ENCODE measurements at regions not wholly inside any gene's neighbourhood (a gene's known extent, or its start where the extent isn't known, plus 50 kb on each side); places are given as distances from the start of the nearest gene placed in this dataset.

DNA sequence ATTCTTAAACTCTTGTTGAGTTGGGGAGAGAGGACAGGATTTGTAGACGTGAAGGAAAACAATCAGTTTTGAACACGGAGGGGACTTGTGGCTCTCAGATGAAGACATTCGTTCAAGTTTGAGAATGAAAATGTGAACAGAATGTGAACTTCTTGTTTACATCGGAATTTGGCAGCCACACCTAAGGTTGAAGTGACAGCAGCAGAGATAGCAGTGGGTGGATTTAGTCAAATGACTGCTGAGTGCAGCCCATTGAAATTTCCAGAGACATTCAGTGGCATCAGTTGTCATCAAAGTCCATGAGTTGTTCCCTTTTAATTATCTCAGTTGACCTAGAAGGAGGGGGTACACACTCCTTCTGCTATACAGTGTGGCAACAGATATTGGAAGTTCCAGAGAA, 280.0 kb downstream of the SEMA3D start (continued):
- TF ChIP-seq, protein P1, sequence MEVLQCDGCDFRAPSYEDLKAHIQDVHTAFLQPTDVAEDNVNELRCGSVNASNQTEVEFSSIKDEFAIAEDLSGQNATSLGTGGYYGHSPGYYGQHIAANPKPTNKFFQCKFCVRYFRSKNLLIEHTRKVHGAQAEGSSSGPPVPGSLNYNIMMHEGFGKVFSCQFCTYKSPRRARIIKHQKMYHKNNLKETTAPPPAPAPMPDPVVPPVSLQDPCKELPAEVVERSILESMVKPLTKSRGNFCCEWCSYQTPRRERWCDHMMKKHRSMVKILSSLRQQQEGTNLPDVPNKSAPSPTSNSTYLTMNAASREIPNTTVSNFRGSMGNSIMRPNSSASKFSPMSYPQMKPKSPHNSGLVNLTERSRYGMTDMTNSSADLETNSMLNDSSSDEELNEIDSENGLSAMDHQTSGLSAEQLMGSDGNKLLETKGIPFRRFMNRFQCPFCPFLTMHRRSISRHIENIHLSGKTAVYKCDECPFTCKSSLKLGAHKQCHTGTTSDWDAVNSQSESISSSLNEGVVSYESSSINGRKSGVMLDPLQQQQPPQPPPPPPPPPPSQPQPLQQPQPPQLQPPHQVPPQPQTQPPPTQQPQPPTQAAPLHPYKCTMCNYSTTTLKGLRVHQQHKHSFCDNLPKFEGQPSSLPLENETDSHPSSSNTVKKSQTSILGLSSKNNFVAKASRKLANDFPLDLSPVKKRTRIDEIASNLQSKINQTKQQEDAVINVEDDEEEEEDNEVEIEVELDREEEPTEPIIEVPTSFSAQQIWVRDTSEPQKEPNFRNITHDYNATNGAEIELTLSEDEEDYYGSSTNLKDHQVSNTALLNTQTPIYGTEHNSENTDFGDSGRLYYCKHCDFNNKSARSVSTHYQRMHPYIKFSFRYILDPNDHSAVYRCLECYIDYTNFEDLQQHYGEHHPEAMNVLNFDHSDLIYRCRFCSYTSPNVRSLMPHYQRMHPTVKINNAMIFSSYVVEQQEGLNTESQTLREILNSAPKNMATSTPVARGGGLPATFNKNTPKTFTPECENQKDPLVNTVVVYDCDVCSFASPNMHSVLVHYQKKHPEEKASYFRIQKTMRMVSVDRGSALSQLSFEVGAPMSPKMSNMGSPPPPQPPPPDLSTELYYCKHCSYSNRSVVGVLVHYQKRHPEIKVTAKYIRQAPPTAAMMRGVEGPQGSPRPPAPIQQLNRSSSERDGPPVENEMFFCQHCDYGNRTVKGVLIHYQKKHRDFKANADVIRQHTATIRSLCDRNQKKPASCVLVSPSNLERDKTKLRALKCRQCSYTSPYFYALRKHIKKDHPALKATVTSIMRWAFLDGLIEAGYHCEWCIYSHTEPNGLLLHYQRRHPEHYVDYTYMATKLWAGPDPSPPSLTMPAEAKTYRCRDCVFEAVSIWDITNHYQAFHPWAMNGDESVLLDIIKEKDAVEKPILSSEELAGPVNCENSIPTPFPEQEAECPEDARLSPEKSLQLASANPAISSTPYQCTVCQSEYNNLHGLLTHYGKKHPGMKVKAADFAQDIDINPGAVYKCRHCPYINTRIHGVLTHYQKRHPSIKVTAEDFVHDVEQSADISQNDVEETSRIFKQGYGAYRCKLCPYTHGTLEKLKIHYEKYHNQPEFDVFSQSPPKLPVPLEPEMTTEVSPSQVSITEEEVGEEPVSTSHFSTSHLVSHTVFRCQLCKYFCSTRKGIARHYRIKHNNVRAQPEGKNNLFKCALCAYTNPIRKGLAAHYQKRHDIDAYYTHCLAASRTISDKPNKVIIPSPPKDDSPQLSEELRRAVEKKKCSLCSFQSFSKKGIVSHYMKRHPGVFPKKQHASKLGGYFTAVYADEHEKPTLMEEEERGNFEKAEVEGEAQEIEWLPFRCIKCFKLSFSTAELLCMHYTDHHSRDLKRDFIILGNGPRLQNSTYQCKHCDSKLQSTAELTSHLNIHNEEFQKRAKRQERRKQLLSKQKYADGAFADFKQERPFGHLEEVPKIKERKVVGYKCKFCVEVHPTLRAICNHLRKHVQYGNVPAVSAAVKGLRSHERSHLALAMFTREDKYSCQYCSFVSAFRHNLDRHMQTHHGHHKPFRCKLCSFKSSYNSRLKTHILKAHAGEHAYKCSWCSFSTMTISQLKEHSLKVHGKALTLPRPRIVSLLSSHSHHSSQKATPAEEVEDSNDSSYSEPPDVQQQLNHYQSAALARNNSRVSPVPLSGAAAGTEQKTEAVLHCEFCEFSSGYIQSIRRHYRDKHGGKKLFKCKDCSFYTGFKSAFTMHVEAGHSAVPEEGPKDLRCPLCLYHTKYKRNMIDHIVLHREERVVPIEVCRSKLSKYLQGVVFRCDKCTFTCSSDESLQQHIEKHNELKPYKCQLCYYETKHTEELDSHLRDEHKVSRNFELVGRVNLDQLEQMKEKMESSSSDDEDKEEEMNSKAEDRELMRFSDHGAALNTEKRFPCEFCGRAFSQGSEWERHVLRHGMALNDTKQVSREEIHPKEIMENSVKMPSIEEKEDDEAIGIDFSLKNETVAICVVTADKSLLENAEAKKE (CRISPR knock-in tag; IDR thresholded peaks at IDR 0.05) = no peak
- no peak for TF ChIP-seq STAT1 (IDR thresholded peaks at IDR 0.05; ENCODE audit: unreplicated experiment)

GRCh38 chr7:84904561-84904960, 282.3 kb downstream of the SEMA3D start:
- H3K36me3 ChIP-seq (ENCODE audit: insufficient read depth) = no peaks in the 10 kb centered on the region
- no peaks in the 10 kb centered on the region for H3K4me1 Mint-ChIP-seq
- H3K79me2 ChIP-seq (replicated peaks; ENCODE audit: insufficient read depth) = no peaks in the 10 kb centered on the region
- H3K4me2 ChIP-seq = no peak overlapping the region
- DNase-seq (ENCODE audit: low spot score) (no peak), ATAC-seq (no peak)
- TF ChIP-seq EZH2phosphoT487 (IDR thresholded peaks at IDR 0.05; ENCODE audit: unreplicated experiment) (no peak), JUNB (IDR thresholded peaks at IDR 0.05; ENCODE audit: unreplicated experiment) (no peak), EZH2 (IDR thresholded peaks at IDR 0.05; ENCODE audit: low read depth, unreplicated experiment) (no peak), STAT1 (IDR thresholded peaks at IDR 0.05; ENCODE audit: unreplicated experiment) (no peak), ZNF331 (CRISPR knock-in tag; IDR thresholded peaks at IDR 0.05; ENCODE audit: low read depth) (no peak), NANOG (IDR thresholded peaks at IDR 0.05; ENCODE audit: borderline replicate concordance) (no peak), CREB1 (CRISPR knock-in tag; IDR thresholded peaks at IDR 0.05; ENCODE audit: low read depth) (no peak)
- TF ChIP-seq, protein P2, sequence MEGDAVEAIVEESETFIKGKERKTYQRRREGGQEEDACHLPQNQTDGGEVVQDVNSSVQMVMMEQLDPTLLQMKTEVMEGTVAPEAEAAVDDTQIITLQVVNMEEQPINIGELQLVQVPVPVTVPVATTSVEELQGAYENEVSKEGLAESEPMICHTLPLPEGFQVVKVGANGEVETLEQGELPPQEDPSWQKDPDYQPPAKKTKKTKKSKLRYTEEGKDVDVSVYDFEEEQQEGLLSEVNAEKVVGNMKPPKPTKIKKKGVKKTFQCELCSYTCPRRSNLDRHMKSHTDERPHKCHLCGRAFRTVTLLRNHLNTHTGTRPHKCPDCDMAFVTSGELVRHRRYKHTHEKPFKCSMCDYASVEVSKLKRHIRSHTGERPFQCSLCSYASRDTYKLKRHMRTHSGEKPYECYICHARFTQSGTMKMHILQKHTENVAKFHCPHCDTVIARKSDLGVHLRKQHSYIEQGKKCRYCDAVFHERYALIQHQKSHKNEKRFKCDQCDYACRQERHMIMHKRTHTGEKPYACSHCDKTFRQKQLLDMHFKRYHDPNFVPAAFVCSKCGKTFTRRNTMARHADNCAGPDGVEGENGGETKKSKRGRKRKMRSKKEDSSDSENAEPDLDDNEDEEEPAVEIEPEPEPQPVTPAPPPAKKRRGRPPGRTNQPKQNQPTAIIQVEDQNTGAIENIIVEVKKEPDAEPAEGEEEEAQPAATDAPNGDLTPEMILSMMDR (conservative IDR thresholded peaks at IDR 0.05; ENCODE audit: low read depth in 2 of 2) = no peak
- TF ChIP-seq, protein P3, sequence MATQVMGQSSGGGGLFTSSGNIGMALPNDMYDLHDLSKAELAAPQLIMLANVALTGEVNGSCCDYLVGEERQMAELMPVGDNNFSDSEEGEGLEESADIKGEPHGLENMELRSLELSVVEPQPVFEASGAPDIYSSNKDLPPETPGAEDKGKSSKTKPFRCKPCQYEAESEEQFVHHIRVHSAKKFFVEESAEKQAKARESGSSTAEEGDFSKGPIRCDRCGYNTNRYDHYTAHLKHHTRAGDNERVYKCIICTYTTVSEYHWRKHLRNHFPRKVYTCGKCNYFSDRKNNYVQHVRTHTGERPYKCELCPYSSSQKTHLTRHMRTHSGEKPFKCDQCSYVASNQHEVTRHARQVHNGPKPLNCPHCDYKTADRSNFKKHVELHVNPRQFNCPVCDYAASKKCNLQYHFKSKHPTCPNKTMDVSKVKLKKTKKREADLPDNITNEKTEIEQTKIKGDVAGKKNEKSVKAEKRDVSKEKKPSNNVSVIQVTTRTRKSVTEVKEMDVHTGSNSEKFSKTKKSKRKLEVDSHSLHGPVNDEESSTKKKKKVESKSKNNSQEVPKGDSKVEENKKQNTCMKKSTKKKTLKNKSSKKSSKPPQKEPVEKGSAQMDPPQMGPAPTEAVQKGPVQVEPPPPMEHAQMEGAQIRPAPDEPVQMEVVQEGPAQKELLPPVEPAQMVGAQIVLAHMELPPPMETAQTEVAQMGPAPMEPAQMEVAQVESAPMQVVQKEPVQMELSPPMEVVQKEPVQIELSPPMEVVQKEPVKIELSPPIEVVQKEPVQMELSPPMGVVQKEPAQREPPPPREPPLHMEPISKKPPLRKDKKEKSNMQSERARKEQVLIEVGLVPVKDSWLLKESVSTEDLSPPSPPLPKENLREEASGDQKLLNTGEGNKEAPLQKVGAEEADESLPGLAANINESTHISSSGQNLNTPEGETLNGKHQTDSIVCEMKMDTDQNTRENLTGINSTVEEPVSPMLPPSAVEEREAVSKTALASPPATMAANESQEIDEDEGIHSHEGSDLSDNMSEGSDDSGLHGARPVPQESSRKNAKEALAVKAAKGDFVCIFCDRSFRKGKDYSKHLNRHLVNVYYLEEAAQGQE (IDR thresholded peaks at IDR 0.05; ENCODE audit: unreplicated experiment) = no peak
- TF ChIP-seq, protein P4, sequence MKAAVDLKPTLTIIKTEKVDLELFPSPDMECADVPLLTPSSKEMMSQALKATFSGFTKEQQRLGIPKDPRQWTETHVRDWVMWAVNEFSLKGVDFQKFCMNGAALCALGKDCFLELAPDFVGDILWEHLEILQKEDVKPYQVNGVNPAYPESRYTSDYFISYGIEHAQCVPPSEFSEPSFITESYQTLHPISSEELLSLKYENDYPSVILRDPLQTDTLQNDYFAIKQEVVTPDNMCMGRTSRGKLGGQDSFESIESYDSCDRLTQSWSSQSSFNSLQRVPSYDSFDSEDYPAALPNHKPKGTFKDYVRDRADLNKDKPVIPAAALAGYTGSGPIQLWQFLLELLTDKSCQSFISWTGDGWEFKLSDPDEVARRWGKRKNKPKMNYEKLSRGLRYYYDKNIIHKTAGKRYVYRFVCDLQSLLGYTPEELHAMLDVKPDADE (IDR thresholded peaks at IDR 0.05) = no peak
- H3K27ac ChIP-seq (ENCODE audit: low read depth) = no peak overlapping the region
- peaks cover 3% of the 10 kb centered on the region; the same call in 1 of the 2 replicates for H3K4me1 ChIP-seq (ENCODE audit: insufficient read depth)
- H3F3A ChIP-seq (replicated peaks; ENCODE audit: low read depth) = no peaks in the 10 kb centered on the region
- H3K27me3 Mint-ChIP-seq (ENCODE audit: insufficient read depth, low read depth, poor library complexity) = no peaks in the 10 kb centered on the region
- H3K27me3 ChIP-seq (ENCODE audit: insufficient read depth) = no peaks in the 10 kb centered on the region
- no peak overlapping the region for H3K27ac Mint-ChIP-seq
- H4K20me1 ChIP-seq (replicated peaks; ENCODE audit: insufficient read depth) = no peaks in the 10 kb centered on the region
- no peaks in the 10 kb centered on the region for H3K9me3 Mint-ChIP-seq
- no peak overlapping the region for H2AFZ ChIP-seq
- peaks cover 3% of the 10 kb centered on the region; the same call in 2 of the 3 replicates for H3K36me3 Mint-ChIP-seq (ENCODE audit: low read depth)
- no peak overlapping the region for H3K4me3 ChIP-seq
- H3K4me3 Mint-ChIP-seq = no peak overlapping the region
- H3K9me2 ChIP-seq (ENCODE audit: insufficient read depth) = no peaks in the 10 kb centered on the region

Data from GM23338 (cell line).